CD14-positive monocyte (primary cell): ENCODE measurements at regions not wholly inside any gene's neighbourhood (a gene's known extent, or its start where the extent isn't known, plus 50 kb on each side); places are given as distances from the start of the nearest gene placed in this dataset.
A peak's percentile ranks its signal among the peaks of the same experiment; 100 is the strongest.
"Not testable (repeated sequence)": the region's sequence is repeated elsewhere in the genome, so short reads cannot be mapped to it uniquely, and the experiment has no call there.

ENCODE experiments used
- DNase-seq, 3 donors: peaks; one replicate each; pipeline ENCODE4 v3.0.0-alpha.2; 2011 to 2022
- H2AFZ ChIP-seq: 2 replicates; pipeline ENCODE4 v1.6.0; 2012; ENCODE audit warnings: mild to moderate bottlenecking, low read depth, low read length, inconsistent platforms; ENCODE audit not compliant: insufficient read depth, poor library complexity, severe bottlenecking
- H3K27ac ChIP-seq, 2 donors: 1 replicate in 1 of 2; 2 replicates in 1 of 2; pipeline ENCODE4 v1.5.1; 2012 to 2013; ENCODE audit warnings: low read length in 2 of 2, control low read depth in 1 of 2, inconsistent platforms in 1 of 2, low read depth in 1 of 2, mild to moderate bottlenecking in 1 of 2
- H3K27me3 ChIP-seq, 2 donors: one replicate each; pipeline versions ENCODE4 v1.6.0 to v1.6.1; 2011 to 2013; ENCODE audit warnings: low read length in 2 of 2; ENCODE audit not compliant: control insufficient read depth in 2 of 2, insufficient read depth in 2 of 2
- H3K36me3 ChIP-seq, 2 donors: replicated peaks in 1 of 2; 1 replicate in 1 of 2; 2 replicates in 1 of 2; pipeline versions ENCODE4 v1.5.1 to v1.6.1; 2012 to 2013; ENCODE audit warnings: low read length in 2 of 2, control low read depth in 1 of 2, inconsistent platforms in 1 of 2, mild to moderate bottlenecking in 1 of 2; ENCODE audit not compliant: insufficient read depth in 2 of 2, control insufficient read depth in 1 of 2
- H3K4me1 ChIP-seq, 2 donors: 1 replicate in 1 of 2; 2 replicates in 1 of 2; pipeline versions ENCODE4 v1.5.1 to v1.6.1; 2012 to 2013; ENCODE audit warnings: low read length in 2 of 2, control low read depth in 1 of 2, inconsistent platforms in 1 of 2, mild to moderate bottlenecking in 1 of 2, moderate library complexity in 1 of 2; ENCODE audit not compliant: insufficient read depth in 2 of 2, control insufficient read depth in 1 of 2
- H3K4me2 ChIP-seq: replicated peaks from 2 replicates; pipeline ENCODE3; 2012; ENCODE audit warnings: low read length, moderate library complexity, mild to moderate bottlenecking; ENCODE audit not compliant: poor library complexity, severe bottlenecking; ENCODE audit errors: extremely low read depth
- H3K4me3 ChIP-seq, 3 experiments: fragments of 200-600 bp in 1 of 3; sonication (generic) in 1 of 3; replicated peaks in 1 of 3; 1 replicate in 2 of 3; 2 replicates in 1 of 3; pipeline ENCODE4 v1.5.1; 2011 to 2013; ENCODE audit warnings: low read length in 3 of 3, mild to moderate bottlenecking in 3 of 3, control low read depth in 2 of 3, low read depth in 2 of 3, inconsistent platforms in 1 of 3, moderate library complexity in 1 of 3
- H3K79me2 ChIP-seq: 2 replicates; pipeline ENCODE4 v1.6.0; 2012; ENCODE audit warnings: mild to moderate bottlenecking, control low read depth, inconsistent platforms, low read length, moderate library complexity; ENCODE audit not compliant: insufficient read depth
- H3K9ac ChIP-seq: 2 replicates; pipeline ENCODE4 v1.6.0; 2017; ENCODE audit warnings: low read length, mild to moderate bottlenecking; ENCODE audit not compliant: insufficient read depth, poor library complexity, severe bottlenecking
- H3K9me3 ChIP-seq, 2 donors: replicated peaks in 1 of 2; 1 replicate in 1 of 2; 2 replicates in 1 of 2; pipeline versions ENCODE4 v1.5.1 to v1.6.1; 2012 to 2013; ENCODE audit warnings: low read length in 2 of 2, control low read depth in 1 of 2; ENCODE audit not compliant: control insufficient read depth in 1 of 2, insufficient read depth in 1 of 2
- H4K20me1 ChIP-seq: 2 replicates; pipeline ENCODE4 v1.6.0; 2012; ENCODE audit warnings: mild to moderate bottlenecking, low read length, control low read depth, moderate library complexity; ENCODE audit not compliant: insufficient read depth
- H3K27ac Mint-ChIP-seq, 7 donors: one replicate each; pipeline ENCODE4 v1.8.0; 2020; ENCODE audit warnings: mild to moderate bottlenecking in 7 of 7, mixed read lengths in 7 of 7, moderate library complexity in 6 of 7, inconsistent platforms in 2 of 7
- H3K27me3 Mint-ChIP-seq, 3 donors: one replicate each; pipeline ENCODE4 v1.8.0; 2021 to 2022; ENCODE audit warnings: low read depth in 3 of 3, mild to moderate bottlenecking in 3 of 3, mixed read lengths in 3 of 3, moderate library complexity in 3 of 3, inconsistent platforms in 1 of 3
- H3K36me3 Mint-ChIP-seq, 2 donors: one replicate each; pipeline ENCODE4 v1.8.0; 2020; ENCODE audit warnings: mixed read lengths in 2 of 2, inconsistent platforms in 1 of 2, mild to moderate bottlenecking in 1 of 2
- H3K4me1 Mint-ChIP-seq: one replicate; pipeline ENCODE4 v1.8.0; 2020; ENCODE audit warnings: mild to moderate bottlenecking, mixed read lengths
- H3K4me3 Mint-ChIP-seq, 2 donors: one replicate each; pipeline ENCODE4 v1.8.0; 2020; ENCODE audit warnings: mild to moderate bottlenecking in 2 of 2, mixed read lengths in 2 of 2, moderate library complexity in 1 of 2
- H3K9me3 Mint-ChIP-seq, 7 donors: one replicate each; pipeline ENCODE4 v1.8.0; 2020 to 2022; ENCODE audit warnings: mixed read lengths in 7 of 7, mild to moderate bottlenecking in 6 of 7, moderate library complexity in 6 of 7, inconsistent platforms in 2 of 7
- CTCF ChIP-seq: fragments of 200-600 bp; IDR thresholded peaks from one replicate; pipeline ENCODE4 v1.8.0; 2022; ENCODE audit warnings: antibody characterized with exemption, mild to moderate bottlenecking
- WGBS: methylation state at CpG from one replicate; pipeline ENCODE4 v1.1.5; 2013; ENCODE audit warnings: missing lambda C conversion rate; ENCODE audit not compliant: insufficient coverage; 5-methylcytosine and 5-hydroxymethylcytosine counted together
- intact Hi-C, 2 donors: fragments of 100-400 bp; cut with micrococcal nuclease; formaldehyde crosslinking; loops; one replicate each; pipeline versions ENCODE4 v1.15.0 to v1.15.1; 2023

GRCh38 chr7:29657288-29657687 is 93.7 kb downstream of the PRR15 start:
- no peak overlapping the region for H3K4me2 ChIP-seq
- H3K27ac ChIP-seq, result no peak overlapping the region
- no peak for TF ChIP-seq CTCF
- no peaks in the 10 kb centered on the region for H3K9me3 ChIP-seq
- H3K4me1 Mint-ChIP-seq, result peaks cover 5% of the 10 kb centered on the region
- no peaks in the 10 kb centered on the region for H4K20me1 ChIP-seq
- no peaks in the 10 kb centered on the region for H3K79me2 ChIP-seq
- no peaks in the 10 kb centered on the region for H3K27me3 ChIP-seq
- no peaks in the 10 kb centered on the region for H3K9me3 Mint-ChIP-seq
- intact Hi-C loops, result no loop called here
- no peak overlapping the region for H3K27ac Mint-ChIP-seq
- no CpG with 5 or more reads among the region's 5 CpGs for WGBS
- no peak overlapping the region for H3K4me3 Mint-ChIP-seq
- peaks cover 0 to 3% of the 10 kb centered on the region in 2 donors for H3K36me3 Mint-ChIP-seq
- no peak for DNase-seq
- no peaks in the 10 kb centered on the region for H3K27me3 Mint-ChIP-seq
- H3K4me1 ChIP-seq, result no peaks in the 10 kb centered on the region
- no peak overlapping the region for H2AFZ ChIP-seq
- H3K4me3 ChIP-seq, result no peak overlapping the region
- no peak overlapping the region for H3K9ac ChIP-seq
- H3K36me3 ChIP-seq, result no peaks in the 10 kb centered on the region

- no peak for TF ChIP-seq CTCF
- Histone ChIP-seq H3K4me2 (no peak overlapping the region), H2AFZ (no peak overlapping the region), H3K27ac (no peak overlapping the region), H4K20me1 (no peaks in the 10 kb centered on the region), H3K36me3 (no peaks in the 10 kb centered on the region), H3K4me3 (no peak overlapping the region), H3K27me3 (no peaks in the 10 kb centered on the region), H3K79me2 (no peaks in the 10 kb centered on the region), H3K4me1 (no peaks in the 10 kb centered on the region), H3K9me3 (no peaks in the 10 kb centered on the region), H3K9ac (no peak overlapping the region)
- peaks cover 0 to 6% of the 10 kb centered on the region in 2 donors for H3K36me3 Mint-ChIP-seq
- intact Hi-C loops, result no loop called here
- no peak for DNase-seq
- H3K4me3 Mint-ChIP-seq, result no peak overlapping the region
- no peaks in the 10 kb centered on the region for H3K9me3 Mint-ChIP-seq
- 80% methylated on average over 1 of the region's 7 CpGs for WGBS
- peaks cover 0 to under 1% (median 0%) of the 10 kb centered on the region in 3 donors for H3K27me3 Mint-ChIP-seq
- H3K27ac Mint-ChIP-seq, result no peak overlapping the region
- H3K4me1 Mint-ChIP-seq, result peaks cover 6% of the 10 kb centered on the region
Observed at GRCh38 chr7:29657856-29658255, 94.2 kb downstream of the PRR15 start.

- DNase-seq, H3K4me1 ChIP-seq, H3K27ac ChIP-seq, H3K36me3 ChIP-seq, H4K20me1 ChIP-seq, H3K9me3 ChIP-seq, H3K4me3 ChIP-seq, H3K9ac ChIP-seq, H2AFZ ChIP-seq, H3K27me3 Mint-ChIP-seq, H3K79me2 ChIP-seq, H3K27me3 ChIP-seq, intact Hi-C loops, H3K27ac Mint-ChIP-seq, H3K36me3 Mint-ChIP-seq, H3K4me3 Mint-ChIP-seq, H3K9me3 Mint-ChIP-seq, H3K4me2 ChIP-seq: not testable (repeated sequence)
- peaks cover 16% of the 10 kb centered on the region for H3K4me1 Mint-ChIP-seq
- no CpG with 5 or more reads among the region's 5 CpGs for WGBS
Observed at GRCh38 chr7:29659213-29659612, 95.6 kb downstream of the PRR15 start.

GRCh38 chr7:29662899-29663298 is 99.3 kb downstream of the PRR15 start:
- peak overlapping the region in 1 of 7 donors; percentile 46 for H3K27ac Mint-ChIP-seq
- H3K4me2 ChIP-seq, H3K9me3 Mint-ChIP-seq, DNase-seq, H3K4me3 Mint-ChIP-seq, H3K27ac ChIP-seq, H3K27me3 ChIP-seq, H2AFZ ChIP-seq, H3K4me3 ChIP-seq, H3K4me1 ChIP-seq, H3K9ac ChIP-seq, H3K36me3 Mint-ChIP-seq, intact Hi-C loops, H4K20me1 ChIP-seq, H3K27me3 Mint-ChIP-seq, H3K79me2 ChIP-seq, H3K36me3 ChIP-seq, H3K9me3 ChIP-seq: not testable (repeated sequence)
- H3K4me1 Mint-ChIP-seq, result peaks cover 13% of the 10 kb centered on the region
- 100% methylated on average over 2 of the region's 3 CpGs for WGBS
